Esophagus muscularis mucosa (tissue), 4 donors: ENCODE measurements at regions not wholly inside any gene's neighbourhood (a gene's known extent, or its start where the extent isn't known, plus 50 kb on each side); places are given as distances from the start of the nearest gene placed in this dataset.

Experiments
- CTCF ChIP-seq, 3 experiments: fragments of 200-600 bp in 2 of 3; fragments of 450-650 bp in 1 of 3; sonication (generic) in 2 of 3; IDR thresholded peaks; one replicate each; pipeline ENCODE4 v1.5.1; 2017 to 2019; ENCODE audit warnings: antibody characterized with exemption in 3 of 3, mild to moderate bottlenecking in 2 of 3, moderate library complexity in 1 of 3
- EP300 ChIP-seq: sonication (generic); formaldehyde crosslinking; IDR thresholded peaks from one replicate; pipeline ENCODE4 v1.6.1; 2017; ENCODE audit warnings: antibody characterized with exemption
- POLR2A ChIP-seq: fragments of 450-650 bp; IDR thresholded peaks from one replicate; pipeline ENCODE4 v1.6.1; 2017; ENCODE audit warnings: antibody characterized with exemption, moderate library complexity, mild to moderate bottlenecking, low read depth
- POLR2AphosphoS5 ChIP-seq, 2 donors: sonication (generic); formaldehyde crosslinking; IDR thresholded peaks; one replicate each; pipeline ENCODE4 v1.6.1; 2017; ENCODE audit warnings: antibody characterized with exemption in 2 of 2

DNA sequence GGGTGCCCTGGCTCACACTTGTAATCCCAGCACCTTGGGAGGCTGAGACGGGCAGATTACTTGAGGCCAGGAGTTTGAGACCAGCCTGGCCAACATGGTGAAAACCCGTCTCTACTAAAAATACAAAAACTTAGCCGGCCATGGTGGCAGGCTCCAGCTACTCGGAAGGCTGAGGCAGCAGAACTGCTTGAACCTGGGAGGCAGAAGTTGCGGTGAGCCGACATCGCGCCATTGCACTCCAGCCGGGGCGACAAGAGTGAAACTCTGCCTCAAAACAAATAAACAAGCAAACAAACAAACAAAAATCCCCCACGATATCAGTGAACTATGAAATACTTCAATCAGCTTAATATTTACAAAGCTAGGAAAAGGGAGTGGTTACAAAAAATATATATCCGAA, 382.3 kb upstream of the KCND2 start:
- no peak for TF ChIP-seq CTCF (IDR thresholded peaks at IDR 0.05)
- no peak for TF ChIP-seq POLR2A
- no peak for TF ChIP-seq EP300
- TF ChIP-seq POLR2AphosphoS5 (IDR thresholded peaks at IDR 0.05) = no peak
